DND-41 (cell line): ENCODE measurements at regions not wholly inside any gene's neighbourhood (a gene's known extent, or its start where the extent isn't known, plus 50 kb on each side); places are given as distances from the start of the nearest gene placed in this dataset.

Experiments used
- ATAC-seq: fragments of 200-7000 bp; cut with Tn5 transposase; 3 replicates; pipeline ENCODE4 v1.9.1; 2021; ENCODE audit warnings: low read depth; ENCODE audit not compliant: insufficient read depth
- DNase-seq: peaks from one replicate; pipeline ENCODE4 v3.0.0-alpha.2; 2020
- H2AFZ ChIP-seq: 2 replicates; pipeline ENCODE4 v1.6.0; 2012; ENCODE audit warnings: low read depth, low read length
- H3K27ac ChIP-seq: 2 replicates; pipeline ENCODE4 v1.5.1; 2012; ENCODE audit warnings: low read length, inconsistent platforms
- H3K27me3 ChIP-seq: fragments of 200-600 bp; sonication (generic); 2 replicates; pipeline ENCODE4 v1.6.0; 2012; ENCODE audit warnings: low read length, mild to moderate bottlenecking, inconsistent platforms; ENCODE audit not compliant: insufficient read depth, poor library complexity
- H3K36me3 ChIP-seq: 2 replicates; pipeline ENCODE4 v1.5.1; 2012; ENCODE audit warnings: low read length, inconsistent platforms; ENCODE audit not compliant: insufficient read depth
- H3K4me1 ChIP-seq: 2 replicates; pipeline ENCODE4 v1.5.1; 2012; ENCODE audit warnings: mild to moderate bottlenecking, low read length; ENCODE audit not compliant: insufficient read depth
- H3K4me2 ChIP-seq: 2 replicates; pipeline ENCODE4 v1.6.0; 2012; ENCODE audit warnings: mild to moderate bottlenecking, moderate library complexity, low read length, inconsistent platforms; ENCODE audit not compliant: insufficient read depth
- H3K4me3 ChIP-seq, 2 experiments: fragments of 200-600 bp in 1 of 2; shearing (Covaris generic) in 1 of 2; 2 replicates each; pipeline ENCODE4 v1.5.1; 2012 to 2016; ENCODE audit warnings: inconsistent platforms in 2 of 2, low read length in 2 of 2, mild to moderate bottlenecking in 2 of 2, low read depth in 1 of 2, moderate library complexity in 1 of 2
- H3K79me2 ChIP-seq: 2 replicates; pipeline ENCODE4 v1.6.0; 2012; ENCODE audit warnings: low read length, inconsistent platforms; ENCODE audit not compliant: insufficient read depth
- H3K9ac ChIP-seq: 2 replicates; pipeline ENCODE4 v1.6.0; 2012; ENCODE audit warnings: low read depth, mild to moderate bottlenecking, inconsistent platforms, low read length, moderate library complexity
- H3K9me3 ChIP-seq: 2 replicates; pipeline ENCODE4 v1.5.1; 2012; ENCODE audit warnings: low read length, moderate library complexity, mild to moderate bottlenecking, inconsistent platforms; ENCODE audit not compliant: insufficient read depth, severe bottlenecking
- H4K20me1 ChIP-seq: 2 replicates; pipeline ENCODE4 v1.6.0; 2012; ENCODE audit warnings: low read length; ENCODE audit not compliant: insufficient read depth
- CTCF ChIP-seq: IDR thresholded peaks from 2 replicates; pipeline ENCODE4 v1.5.1; 2012; ENCODE audit warnings: borderline replicate concordance, low read length, moderate library complexity, mild to moderate bottlenecking; ENCODE audit not compliant: poor library complexity, severe bottlenecking; ENCODE audit errors: extremely low read depth
- EZH2 ChIP-seq: IDR thresholded peaks from 3 replicates; pipeline ENCODE4 v1.6.1; 2012; ENCODE audit warnings: borderline replicate concordance, low read depth, mild to moderate bottlenecking, moderate library complexity, low read length, inconsistent platforms; ENCODE audit not compliant: severe bottlenecking

- H3K9me3 ChIP-seq = no peaks in the 10 kb centered on the region
- H3K79me2 ChIP-seq = no peaks in the 10 kb centered on the region
- H3K4me3 ChIP-seq = no peak overlapping the region
- DNase-seq (no peak), ATAC-seq (no peak)
- no peaks in the 10 kb centered on the region for H4K20me1 ChIP-seq
- no peak for TF ChIP-seq EZH2
- TF ChIP-seq CTCF = no peak
- H3K9ac ChIP-seq = no peak overlapping the region
- no peaks in the 10 kb centered on the region for H3K27me3 ChIP-seq
- no peak overlapping the region for H3K4me2 ChIP-seq
- H2AFZ ChIP-seq = no peak overlapping the region
- no peak overlapping the region for H3K27ac ChIP-seq
- H3K36me3 ChIP-seq = no peaks in the 10 kb centered on the region
- H3K4me1 ChIP-seq = no peaks in the 10 kb centered on the region
Observed at GRCh38 chr4:74656596-74656995, 137.7 kb downstream of the BTC start.

- H3K27ac ChIP-seq = no peak overlapping the region
- ATAC-seq (no peak), DNase-seq (no peak)
- no peaks in the 10 kb centered on the region for H3K4me1 ChIP-seq
- no peaks in the 10 kb centered on the region for H3K36me3 ChIP-seq
- H3K79me2 ChIP-seq = no peaks in the 10 kb centered on the region
- no peaks in the 10 kb centered on the region for H3K27me3 ChIP-seq
- no peak overlapping the region for H3K4me2 ChIP-seq
- H3K9ac ChIP-seq = no peak overlapping the region
- no peaks in the 10 kb centered on the region for H3K9me3 ChIP-seq
- no peak overlapping the region for H3K4me3 ChIP-seq
- H4K20me1 ChIP-seq = no peaks in the 10 kb centered on the region
- H2AFZ ChIP-seq = no peak overlapping the region
- TF ChIP-seq EZH2 = no peak
- TF ChIP-seq CTCF = no peak
Observed at GRCh38 chr4:74658116-74658515, 136.2 kb downstream of the BTC start.

- Histone ChIP-seq H3K79me2 (no peaks in the 10 kb centered on the region), H3K27ac (no peak overlapping the region), H4K20me1 (no peaks in the 10 kb centered on the region), H3K4me3 (no peak overlapping the region), H3K9ac (no peak overlapping the region), H3K4me1 (no peaks in the 10 kb centered on the region), H3K4me2 (no peak overlapping the region), H3K27me3 (no peaks in the 10 kb centered on the region), H2AFZ (no peak overlapping the region), H3K36me3 (no peaks in the 10 kb centered on the region), H3K9me3 (no peaks in the 10 kb centered on the region)
- TF ChIP-seq CTCF (no peak), EZH2 (no peak)
- ATAC-seq = no peak
- no peak for DNase-seq
Observed at GRCh38 chr4:74659576-74660411, 134.5 kb downstream of the BTC start.
